ENCODE measurements at regions not wholly inside any gene's neighbourhood (a gene's known extent, or its start where the extent isn't known, plus 50 kb on each side); places are given as distances from the start of the nearest gene placed in this dataset.

- TF ChIP-seq NFRKB (IDR thresholded peaks at IDR 0.05) (no peak), ELF4 (IDR thresholded peaks at IDR 0.05) (no peak), LEF1 (IDR thresholded peaks at IDR 0.05; ENCODE audit: borderline replicate concordance) (no peak), FOXK2 (IDR thresholded peaks at IDR 0.05) (no peak), FOXM1 (IDR thresholded peaks at IDR 0.05; ENCODE audit: borderline replicate concordance) (no peak), SP1 (IDR thresholded peaks at IDR 0.05) (no peak), SUZ12 (IDR thresholded peaks at IDR 0.05) (no peak), CTBP1 (IDR thresholded peaks at IDR 0.05; ENCODE audit: borderline replicate concordance) (no peak)
Measured at GRCh38 chr11:38598418-38598817, 2000.4 kb upstream of the RAG2 start.
